ENCODE measurements at regions not wholly inside any gene's neighbourhood (a gene's known extent, or its start where the extent isn't known, plus 50 kb on each side); places are given as distances from the start of the nearest gene placed in this dataset.
A peak's percentile ranks its signal among the peaks of the same experiment; 100 is the strongest.

GRCh38 chr18:49731860-49732311 is 81.4 kb downstream of the ACAA2 start:
- TF ChIP-seq CTCF (IDR thresholded peaks at IDR 0.05; ENCODE audit: insufficient read depth, low read depth, low read length) = no peak
- H3K4me3 ChIP-seq (ENCODE audit: low read depth, low read length) = no peak overlapping the region
- no peak for DNase-seq (ENCODE audit: low read depth)

GRCh38 chr18:49731421-49731841 is 81.9 kb downstream of the ACAA2 start:
- H3K4me3 ChIP-seq (ENCODE audit: low read depth, low read length) = no peak overlapping the region
- no peak for DNase-seq (ENCODE audit: low read depth)
- TF ChIP-seq CTCF (IDR thresholded peaks at IDR 0.05; ENCODE audit: insufficient read depth, low read depth, low read length) = no peak

- DNase-seq (ENCODE audit: low read depth) = no peak
- no peak overlapping the region for H3K4me3 ChIP-seq (ENCODE audit: low read depth, low read length)
- TF ChIP-seq CTCF (IDR thresholded peaks at IDR 0.05; ENCODE audit: insufficient read depth, low read depth, low read length) = no peak
Measured at GRCh38 chr18:49730951-49731391, 82.4 kb downstream of the ACAA2 start.

- no peak overlapping the region for H3K4me3 ChIP-seq (ENCODE audit: low read depth, low read length)
- TF ChIP-seq CTCF (IDR thresholded peaks at IDR 0.05; ENCODE audit: insufficient read depth, low read depth, low read length) = peak; percentile 71
- peak; percentile 44 for DNase-seq (ENCODE audit: low read depth)
Measured at GRCh38 chr18:49728542-49728941, 84.8 kb downstream of the ACAA2 start.

- no peak overlapping the region for H3K4me3 ChIP-seq (ENCODE audit: low read depth, low read length)
- no peak for TF ChIP-seq CTCF (IDR thresholded peaks at IDR 0.05; ENCODE audit: insufficient read depth, low read depth, low read length)
- DNase-seq (ENCODE audit: low read depth) = no peak
Measured at GRCh38 chr18:49727816-49728215, 85.5 kb downstream of the ACAA2 start.

- no peak for TF ChIP-seq CTCF (IDR thresholded peaks at IDR 0.05; ENCODE audit: insufficient read depth, low read depth, low read length)
- no peak for DNase-seq (ENCODE audit: low read depth)
- H3K4me3 ChIP-seq (ENCODE audit: low read depth, low read length) = no peak overlapping the region
Measured at GRCh38 chr18:49726675-49726963, 86.7 kb downstream of the ACAA2 start.

Data from fibroblast of villous mesenchyme (primary cell).